ENCODE measurements at regions not wholly inside any gene's neighbourhood (a gene's known extent, or its start where the extent isn't known, plus 50 kb on each side); places are given as distances from the start of the nearest gene placed in this dataset.
A peak's percentile ranks its signal among the peaks of the same experiment; 100 is the strongest.
"Not testable (repeated sequence)": the region's sequence is repeated elsewhere in the genome, so short reads cannot be mapped to it uniquely, and the experiment has no call there.

GRCh38 chr6:15922510-15923250, 206.2 kb upstream of the MYLIP start:
- DNase-seq = no peak

GRCh38 chr6:15921243-15921642, 207.6 kb upstream of the MYLIP start:
- no peak for DNase-seq

GRCh38 chr6:15916581-15916980, 212.3 kb upstream of the MYLIP start:
- DNase-seq = no peak

GRCh38 chr6:15915508-15916178, 213.2 kb upstream of the MYLIP start:
- DNase-seq = no peak

- peak in 1 of 2 donors; percentile 8 for DNase-seq
Measured at GRCh38 chr6:15914553-15914952, 214.3 kb upstream of the MYLIP start.

GRCh38 chr6:15913573-15913972, 215.3 kb upstream of the MYLIP start:
- DNase-seq = no peak

- DNase-seq = no peak
Measured at GRCh38 chr6:15912505-15913400, 216.1 kb upstream of the MYLIP start.

GRCh38 chr6:15911753-15912504, 217.0 kb upstream of the MYLIP start:
- DNase-seq = peak; percentile 6 to 30

- no peak for DNase-seq
Measured at GRCh38 chr6:15909290-15910070, 219.4 kb upstream of the MYLIP start.

GRCh38 chr6:15908871-15909270, 220.0 kb upstream of the MYLIP start:
- DNase-seq = no peak

- DNase-seq = no peak
Measured at GRCh38 chr6:15907914-15908518, 220.9 kb upstream of the MYLIP start.

- not testable (repeated sequence) for DNase-seq
Measured at GRCh38 chr6:15907220-15907913, 221.5 kb upstream of the MYLIP start.

- no peak for DNase-seq
Measured at GRCh38 chr6:15906420-15907016, 222.4 kb upstream of the MYLIP start.

- no peak for DNase-seq
Measured at GRCh38 chr6:15905488-15906419, 223.1 kb upstream of the MYLIP start.

- DNase-seq = no peak
Measured at GRCh38 chr6:15904651-15905376, 224.1 kb upstream of the MYLIP start.

GRCh38 chr6:15901141-15902115, 227.5 kb upstream of the MYLIP start:
- DNase-seq = no peak

- no peak for DNase-seq
Measured at GRCh38 chr6:15898693-15899092, 230.2 kb upstream of the MYLIP start.

Data from stimulated activated CD4-positive, alpha-beta T cell treated with anti-CD3 and anti-CD28 coated beads, Interleukin-2, amount 100 ng/mL, for 48 hours (primary cell).